ENCODE measurements at regions not wholly inside any gene's neighbourhood (a gene's known extent, or its start where the extent isn't known, plus 50 kb on each side); places are given as distances from the start of the nearest gene placed in this dataset.

GRCh38 chr9:21661626-21662025, 140.8 kb upstream of the MTAP start:
- TF ChIP-seq EZH2 (IDR thresholded peaks at IDR 0.05; ENCODE audit: low read length, unreplicated experiment) (no peak), CTCF (conservative IDR thresholded peaks at IDR 0.05; ENCODE audit: low read depth, low read length) (no peak)

Measured in PC-3 (cell line).